GM12892 (cell line): ENCODE measurements at regions not wholly inside any gene's neighbourhood (a gene's known extent, or its start where the extent isn't known, plus 50 kb on each side); places are given as distances from the start of the nearest gene placed in this dataset.

Source experiments
- POLR2A ChIP-seq: IDR thresholded peaks from 2 replicates; pipeline ENCODE4 v1.6.1; 2011; ENCODE audit warnings: low read depth, low read length, control low read depth
- POLR2AphosphoS5 ChIP-seq: IDR thresholded peaks from 2 replicates; pipeline ENCODE4 v1.6.1; 2011; ENCODE audit warnings: low read depth, low read length, control low read depth

DNA sequence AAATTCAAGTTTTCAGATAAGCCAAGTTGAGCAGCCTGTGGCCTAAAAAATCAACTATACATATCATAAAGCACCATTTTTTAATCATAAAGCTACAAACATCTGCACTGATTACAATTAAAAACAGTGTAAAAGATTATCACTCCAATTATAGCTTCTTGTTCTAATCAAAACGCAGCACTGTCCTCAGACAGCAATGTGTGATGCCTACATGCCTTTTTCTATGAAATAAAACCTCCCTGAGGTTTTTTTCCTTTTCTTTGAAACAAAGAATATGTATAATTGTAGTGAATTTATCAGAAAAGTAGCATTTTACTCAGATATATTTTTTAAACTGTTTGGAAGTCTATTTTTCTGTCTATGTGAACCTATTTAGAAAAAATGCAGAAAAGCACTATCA lies 366.1 kb upstream of the CCNH start:
- TF ChIP-seq POLR2AphosphoS5 (no peak), POLR2A (no peak)
